ENCODE measurements at regions not wholly inside any gene's neighbourhood (a gene's known extent, or its start where the extent isn't known, plus 50 kb on each side); places are given as distances from the start of the nearest gene placed in this dataset.

- Histone ChIP-seq H2AFZ (ENCODE audit: insufficient read depth, low read depth, low read length, poor library complexity, severe bottlenecking) (no peak overlapping the region), H3K36me3 (replicated peaks in 1 of 2; ENCODE audit: control insufficient read depth in 1 of 2, insufficient read depth in 2 of 2, low read length in 2 of 2) (no peaks in the 10 kb centered on the region), H3K4me3 (replicated peaks in 1 of 3; ENCODE audit: low read depth in 2 of 3, low read length in 3 of 3) (no peak overlapping the region), H3K9ac (ENCODE audit: insufficient read depth, low read length, poor library complexity, severe bottlenecking) (no peak overlapping the region), H3K4me1 (ENCODE audit: control insufficient read depth in 1 of 2, insufficient read depth in 2 of 2, low read length in 2 of 2) (no peaks in the 10 kb centered on the region), H3K27ac (ENCODE audit: low read depth in 1 of 2, low read length in 2 of 2) (no peak overlapping the region), H3K4me2 (replicated peaks; ENCODE audit: extremely low read depth, low read length, poor library complexity, severe bottlenecking) (no peak overlapping the region), H3K27me3 (ENCODE audit: control insufficient read depth in 2 of 2, insufficient read depth in 2 of 2, low read length in 2 of 2) (no peaks in the 10 kb centered on the region), H3K9me3 (replicated peaks in 1 of 2; ENCODE audit: control insufficient read depth in 1 of 2, insufficient read depth in 1 of 2, low read length in 2 of 2) (no peaks in the 10 kb centered on the region), H3K79me2 (ENCODE audit: insufficient read depth, low read length) (no peaks in the 10 kb centered on the region), H4K20me1 (ENCODE audit: insufficient read depth, low read length) (no peaks in the 10 kb centered on the region)
- Mint-ChIP-seq H3K4me1 (no peaks in the 10 kb centered on the region), H3K27ac (no peak overlapping the region), H3K27me3 (ENCODE audit: low read depth in 3 of 3) (peaks cover 0 to 2% (median 1%) of the 10 kb centered on the region in 3 donors), H3K36me3 (no peaks in the 10 kb centered on the region), H3K9me3 (peaks cover 0 to 2% (median 0%) of the 10 kb centered on the region in 7 donors), H3K4me3 (no peak overlapping the region)
- DNase-seq: no peak
- 100% methylated on average over 1 of the region's 5 CpGs for WGBS (ENCODE audit: insufficient coverage)
- intact Hi-C loops (cut with micrococcal nuclease): no loop called here
- no peak for TF ChIP-seq CTCF (IDR thresholded peaks at IDR 0.05)
Measured at GRCh38 chr6:125658136-125658535, 91.3 kb upstream of the HEY2 start.

GRCh38 chr6:125658759-125659431 lies 90.5 kb upstream of the HEY2 start:
- no CpG with 5 or more reads among the region's 4 CpGs for WGBS (ENCODE audit: insufficient coverage)
- Histone ChIP-seq H3K4me3 (replicated peaks in 1 of 3; ENCODE audit: low read depth in 2 of 3, low read length in 3 of 3) (no peak overlapping the region), H3K4me1 (ENCODE audit: control insufficient read depth in 1 of 2, insufficient read depth in 2 of 2, low read length in 2 of 2) (no peaks in the 10 kb centered on the region), H3K27me3 (ENCODE audit: control insufficient read depth in 2 of 2, insufficient read depth in 2 of 2, low read length in 2 of 2) (no peaks in the 10 kb centered on the region), H3K27ac (ENCODE audit: low read depth in 1 of 2, low read length in 2 of 2) (no peak overlapping the region), H3K79me2 (ENCODE audit: insufficient read depth, low read length) (no peaks in the 10 kb centered on the region), H4K20me1 (ENCODE audit: insufficient read depth, low read length) (no peaks in the 10 kb centered on the region), H3K9ac (ENCODE audit: insufficient read depth, low read length, poor library complexity, severe bottlenecking) (no peak overlapping the region), H3K9me3 (replicated peaks in 1 of 2; ENCODE audit: control insufficient read depth in 1 of 2, insufficient read depth in 1 of 2, low read length in 2 of 2) (no peaks in the 10 kb centered on the region), H3K4me2 (replicated peaks; ENCODE audit: extremely low read depth, low read length, poor library complexity, severe bottlenecking) (no peak overlapping the region), H3K36me3 (replicated peaks in 1 of 2; ENCODE audit: control insufficient read depth in 1 of 2, insufficient read depth in 2 of 2, low read length in 2 of 2) (no peaks in the 10 kb centered on the region), H2AFZ (ENCODE audit: insufficient read depth, low read depth, low read length, poor library complexity, severe bottlenecking) (no peak overlapping the region)
- Mint-ChIP-seq H3K9me3 (no peaks in the 10 kb centered on the region), H3K36me3 (no peaks in the 10 kb centered on the region), H3K27me3 (ENCODE audit: low read depth in 3 of 3) (peaks cover 0 to 2% (median 1%) of the 10 kb centered on the region in 3 donors), H3K27ac (no peak overlapping the region), H3K4me1 (no peaks in the 10 kb centered on the region), H3K4me3 (no peak overlapping the region)
- no peak for DNase-seq
- no peak for TF ChIP-seq CTCF (IDR thresholded peaks at IDR 0.05)
- intact Hi-C loops (cut with micrococcal nuclease): no loop called here
